Endodermal cell (in vitro differentiated cells): ENCODE measurements at regions not wholly inside any gene's neighbourhood (a gene's known extent, or its start where the extent isn't known, plus 50 kb on each side); places are given as distances from the start of the nearest gene placed in this dataset.

ENCODE experiments used
- DNase-seq: peaks from one replicate; pipeline ENCODE4 v3.0.0-alpha.2; 2017
- H3K27ac ChIP-seq: 2 replicates; pipeline ENCODE4 v1.5.1; 2013; ENCODE audit warnings: mild to moderate bottlenecking, low read depth, low read length, moderate library complexity
- H3K27me3 ChIP-seq: 2 replicates; pipeline ENCODE4 v1.6.1; 2013; ENCODE audit warnings: mild to moderate bottlenecking, low read length, moderate library complexity; ENCODE audit not compliant: insufficient read depth, control insufficient read depth, poor library complexity, severe bottlenecking
- H3K36me3 ChIP-seq: 2 replicates; pipeline ENCODE4 v1.7.0; 2013; ENCODE audit warnings: mild to moderate bottlenecking, low read length, moderate library complexity; ENCODE audit not compliant: control insufficient read depth, insufficient read depth
- H3K4me1 ChIP-seq: one replicate; pipeline ENCODE4 v1.7.0; 2013; ENCODE audit warnings: low read length; ENCODE audit not compliant: control insufficient read depth, insufficient read depth
- H3K4me3 ChIP-seq: 2 replicates; pipeline ENCODE4 v1.5.1; 2013; ENCODE audit warnings: mild to moderate bottlenecking, low read length, moderate library complexity
- H3K9ac ChIP-seq: 2 replicates; pipeline ENCODE4 v1.6.1; 2013; ENCODE audit warnings: mild to moderate bottlenecking, low read length, moderate library complexity; ENCODE audit not compliant: poor library complexity, severe bottlenecking; ENCODE audit errors: extremely low read depth
- H3K9me3 ChIP-seq: 2 replicates; pipeline ENCODE4 v1.6.1; 2013; ENCODE audit warnings: mild to moderate bottlenecking, low read length, moderate library complexity; ENCODE audit not compliant: control insufficient read depth
- H3K27ac Mint-ChIP-seq: 2 replicates; pipeline ENCODE4 v1.8.0; 2020; ENCODE audit warnings: mixed read lengths
- H3K27me3 Mint-ChIP-seq: 2 replicates; pipeline ENCODE4 v1.8.0; 2021; ENCODE audit warnings: mild to moderate bottlenecking, mixed read lengths; ENCODE audit not compliant: insufficient read depth
- H3K36me3 Mint-ChIP-seq: 2 replicates; pipeline ENCODE4 v1.8.0; 2020; ENCODE audit warnings: low read depth, mixed read lengths
- H3K4me1 Mint-ChIP-seq: 2 replicates; pipeline ENCODE4 v1.8.0; 2020; ENCODE audit warnings: mixed read lengths
- H3K4me3 Mint-ChIP-seq: 2 replicates; pipeline ENCODE4 v1.8.0; 2020; ENCODE audit warnings: mild to moderate bottlenecking, moderate library complexity, mixed read lengths
- H3K9me3 Mint-ChIP-seq: 2 replicates; pipeline ENCODE4 v1.8.0; 2020; ENCODE audit warnings: mild to moderate bottlenecking, mixed read lengths
- CTCF ChIP-seq: fragments of 200-600 bp; sonication (generic); conservative IDR thresholded peaks from 2 replicates; pipeline ENCODE4 v1.5.0; 2021; ENCODE audit warnings: antibody characterized with exemption, mild to moderate bottlenecking
- WGBS, 2 experiments: methylation state at CpG; one replicate each; pipeline versions ENCODE4 v1.1.5 to v1.1.7; 2013; ENCODE audit warnings: missing lambda C conversion rate in 2 of 2, mixed read lengths in 1 of 2; ENCODE audit not compliant: insufficient coverage in 1 of 2, insufficient read length in 1 of 2; 5-methylcytosine and 5-hydroxymethylcytosine counted together

- no peaks in the 10 kb centered on the region for H3K4me1 Mint-ChIP-seq
- no peak for TF ChIP-seq CTCF
- 76 to 100% methylated on average over 1 to 2 of the region's 3 CpGs for WGBS, 2 experiments
- no peaks in the 10 kb centered on the region for H3K27me3 Mint-ChIP-seq
- H3K36me3 Mint-ChIP-seq, result no peaks in the 10 kb centered on the region
- Histone ChIP-seq H3K9me3 (no peaks in the 10 kb centered on the region), H3K36me3 (no peaks in the 10 kb centered on the region), H3K9ac (no peak overlapping the region), H3K27ac (no peak overlapping the region), H3K27me3 (no peaks in the 10 kb centered on the region), H3K4me3 (no peak overlapping the region), H3K4me1 (no peaks in the 10 kb centered on the region)
- H3K27ac Mint-ChIP-seq, result no peak overlapping the region
- H3K4me3 Mint-ChIP-seq, result no peak overlapping the region
- no peaks in the 10 kb centered on the region for H3K9me3 Mint-ChIP-seq
- DNase-seq, result no peak
Observed at GRCh38 chr11:105432241-105432995, 177.5 kb upstream of the GRIA4 start.

- Histone ChIP-seq H3K4me1 (no peaks in the 10 kb centered on the region), H3K9ac (no peak overlapping the region), H3K27me3 (no peaks in the 10 kb centered on the region), H3K27ac (no peak overlapping the region), H3K36me3 (no peaks in the 10 kb centered on the region), H3K9me3 (no peaks in the 10 kb centered on the region), H3K4me3 (no peak overlapping the region)
- H3K4me1 Mint-ChIP-seq, result no peaks in the 10 kb centered on the region
- H3K27me3 Mint-ChIP-seq, result no peaks in the 10 kb centered on the region
- no peak overlapping the region for H3K27ac Mint-ChIP-seq
- 91 to 93% methylated on average over 5 to 6 of the region's 6 CpGs for WGBS, 2 experiments
- peaks cover 2% of the 10 kb centered on the region for H3K9me3 Mint-ChIP-seq
- DNase-seq, result no peak
- H3K36me3 Mint-ChIP-seq, result no peaks in the 10 kb centered on the region
- TF ChIP-seq CTCF, result no peak
- no peak overlapping the region for H3K4me3 Mint-ChIP-seq
Observed at GRCh38 chr11:105429096-105429910, 180.6 kb upstream of the GRIA4 start.

GRCh38 chr11:105407101-105407500 is 202.8 kb upstream of the GRIA4 start:
- H3K9me3 Mint-ChIP-seq, result no peaks in the 10 kb centered on the region
- H3K9ac ChIP-seq, result no peak overlapping the region
- no peak overlapping the region for H3K27ac ChIP-seq

More at GRCh38 chr11:105407101-105407500, 202.8 kb upstream of the GRIA4 start:
- H3K4me3 ChIP-seq, result no peak overlapping the region
- Mint-ChIP-seq H3K27ac (no peak overlapping the region), H3K4me3 (no peak overlapping the region), H3K27me3 (no peaks in the 10 kb centered on the region), H3K4me1 (no peaks in the 10 kb centered on the region), H3K36me3 (no peaks in the 10 kb centered on the region)
- DNase-seq, result no peak
- no peaks in the 10 kb centered on the region for H3K4me1 ChIP-seq
- H3K9me3 ChIP-seq, result no peaks in the 10 kb centered on the region
- no peaks in the 10 kb centered on the region for H3K27me3 ChIP-seq
- WGBS, 2 experiments, result 85% methylated on average over 1 of the region's 1 CpG; no CpG with 5 or more reads in 1 of the 2 experiments
- TF ChIP-seq CTCF, result no peak
- no peaks in the 10 kb centered on the region for H3K36me3 ChIP-seq
